ENCODE measurements at regions not wholly inside any gene's neighbourhood (a gene's known extent, or its start where the extent isn't known, plus 50 kb on each side); places are given as distances from the start of the nearest gene placed in this dataset.

DNA sequence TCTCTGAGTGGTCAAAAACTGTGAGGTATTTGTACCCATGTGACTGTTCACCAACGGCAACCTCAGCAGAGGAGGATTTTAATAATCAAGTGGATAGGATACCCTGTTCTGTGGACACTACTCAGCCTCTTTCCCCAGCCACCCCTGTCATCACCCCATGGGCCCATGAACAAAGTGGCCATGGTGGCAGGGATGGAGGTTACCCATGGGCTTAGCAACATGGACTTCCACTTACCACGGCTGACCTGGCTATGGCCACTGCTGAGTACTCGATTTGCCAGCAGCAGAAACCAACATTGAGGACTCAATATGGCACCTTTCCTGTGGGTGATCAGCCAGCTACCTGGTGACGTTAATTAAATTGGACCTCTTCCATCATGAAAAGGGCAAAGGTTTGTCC lies 1782.7 kb downstream of the PLA2G4A start:
- H3K9me3 ChIP-seq (ENCODE audit: low read length), result no peaks in the 10 kb centered on the region
- H2AFZ ChIP-seq (ENCODE audit: low read depth, low read length), result no peak overlapping the region
- no peak overlapping the region for H3K4me2 ChIP-seq (ENCODE audit: low read length)
- no peaks in the 10 kb centered on the region for H3K9me2 ChIP-seq (ENCODE audit: insufficient read depth, low read length)
- H3K27me3 ChIP-seq (ENCODE audit: insufficient read depth, low read depth, low read length), result no peaks in the 10 kb centered on the region
- H3F3A ChIP-seq (ENCODE audit: insufficient read depth, low read length, poor library complexity, severe bottlenecking), result no peaks in the 10 kb centered on the region
- no peak overlapping the region for H3K9ac ChIP-seq (ENCODE audit: low read length)
- no peaks in the 10 kb centered on the region for H3K79me2 ChIP-seq (replicated peaks; ENCODE audit: insufficient read depth, low read length)
- H4K20me1 ChIP-seq (ENCODE audit: insufficient read depth), result no peaks in the 10 kb centered on the region
- H3K27ac ChIP-seq (ENCODE audit: low read length), result no peak overlapping the region
- TF ChIP-seq EP300 (conservative IDR thresholded peaks at IDR 0.05; ENCODE audit: poor library complexity, severe bottlenecking) (no peak), MXI1 (conservative IDR thresholded peaks at IDR 0.05; ENCODE audit: poor library complexity, severe bottlenecking) (no peak), TAF1 (IDR thresholded peaks at IDR 0.05; ENCODE audit: low read depth) (no peak), SMC3 (conservative IDR thresholded peaks at IDR 0.05; ENCODE audit: poor library complexity) (no peak), POLR2AphosphoS5 (IDR thresholded peaks at IDR 0.05) (no peak), EZH2 (IDR thresholded peaks at IDR 0.05; ENCODE audit: borderline replicate concordance, insufficient read depth, low read length, poor library complexity, severe bottlenecking) (no peak), RAD21 (conservative IDR thresholded peaks at IDR 0.05) (no peak)
- TF ChIP-seq, protein P1, sequence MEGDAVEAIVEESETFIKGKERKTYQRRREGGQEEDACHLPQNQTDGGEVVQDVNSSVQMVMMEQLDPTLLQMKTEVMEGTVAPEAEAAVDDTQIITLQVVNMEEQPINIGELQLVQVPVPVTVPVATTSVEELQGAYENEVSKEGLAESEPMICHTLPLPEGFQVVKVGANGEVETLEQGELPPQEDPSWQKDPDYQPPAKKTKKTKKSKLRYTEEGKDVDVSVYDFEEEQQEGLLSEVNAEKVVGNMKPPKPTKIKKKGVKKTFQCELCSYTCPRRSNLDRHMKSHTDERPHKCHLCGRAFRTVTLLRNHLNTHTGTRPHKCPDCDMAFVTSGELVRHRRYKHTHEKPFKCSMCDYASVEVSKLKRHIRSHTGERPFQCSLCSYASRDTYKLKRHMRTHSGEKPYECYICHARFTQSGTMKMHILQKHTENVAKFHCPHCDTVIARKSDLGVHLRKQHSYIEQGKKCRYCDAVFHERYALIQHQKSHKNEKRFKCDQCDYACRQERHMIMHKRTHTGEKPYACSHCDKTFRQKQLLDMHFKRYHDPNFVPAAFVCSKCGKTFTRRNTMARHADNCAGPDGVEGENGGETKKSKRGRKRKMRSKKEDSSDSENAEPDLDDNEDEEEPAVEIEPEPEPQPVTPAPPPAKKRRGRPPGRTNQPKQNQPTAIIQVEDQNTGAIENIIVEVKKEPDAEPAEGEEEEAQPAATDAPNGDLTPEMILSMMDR (IDR thresholded peaks at IDR 0.05; ENCODE audit: poor library complexity, severe bottlenecking), result no peak
- TF ChIP-seq, protein P2, sequence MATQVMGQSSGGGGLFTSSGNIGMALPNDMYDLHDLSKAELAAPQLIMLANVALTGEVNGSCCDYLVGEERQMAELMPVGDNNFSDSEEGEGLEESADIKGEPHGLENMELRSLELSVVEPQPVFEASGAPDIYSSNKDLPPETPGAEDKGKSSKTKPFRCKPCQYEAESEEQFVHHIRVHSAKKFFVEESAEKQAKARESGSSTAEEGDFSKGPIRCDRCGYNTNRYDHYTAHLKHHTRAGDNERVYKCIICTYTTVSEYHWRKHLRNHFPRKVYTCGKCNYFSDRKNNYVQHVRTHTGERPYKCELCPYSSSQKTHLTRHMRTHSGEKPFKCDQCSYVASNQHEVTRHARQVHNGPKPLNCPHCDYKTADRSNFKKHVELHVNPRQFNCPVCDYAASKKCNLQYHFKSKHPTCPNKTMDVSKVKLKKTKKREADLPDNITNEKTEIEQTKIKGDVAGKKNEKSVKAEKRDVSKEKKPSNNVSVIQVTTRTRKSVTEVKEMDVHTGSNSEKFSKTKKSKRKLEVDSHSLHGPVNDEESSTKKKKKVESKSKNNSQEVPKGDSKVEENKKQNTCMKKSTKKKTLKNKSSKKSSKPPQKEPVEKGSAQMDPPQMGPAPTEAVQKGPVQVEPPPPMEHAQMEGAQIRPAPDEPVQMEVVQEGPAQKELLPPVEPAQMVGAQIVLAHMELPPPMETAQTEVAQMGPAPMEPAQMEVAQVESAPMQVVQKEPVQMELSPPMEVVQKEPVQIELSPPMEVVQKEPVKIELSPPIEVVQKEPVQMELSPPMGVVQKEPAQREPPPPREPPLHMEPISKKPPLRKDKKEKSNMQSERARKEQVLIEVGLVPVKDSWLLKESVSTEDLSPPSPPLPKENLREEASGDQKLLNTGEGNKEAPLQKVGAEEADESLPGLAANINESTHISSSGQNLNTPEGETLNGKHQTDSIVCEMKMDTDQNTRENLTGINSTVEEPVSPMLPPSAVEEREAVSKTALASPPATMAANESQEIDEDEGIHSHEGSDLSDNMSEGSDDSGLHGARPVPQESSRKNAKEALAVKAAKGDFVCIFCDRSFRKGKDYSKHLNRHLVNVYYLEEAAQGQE (IDR thresholded peaks at IDR 0.05; ENCODE audit: borderline replicate concordance), result no peak
- H3K36me3 ChIP-seq (ENCODE audit: insufficient read depth, low read length), result no peaks in the 10 kb centered on the region
- H3K4me3 ChIP-seq (ENCODE audit: low read length), result no peak overlapping the region

DNA sequence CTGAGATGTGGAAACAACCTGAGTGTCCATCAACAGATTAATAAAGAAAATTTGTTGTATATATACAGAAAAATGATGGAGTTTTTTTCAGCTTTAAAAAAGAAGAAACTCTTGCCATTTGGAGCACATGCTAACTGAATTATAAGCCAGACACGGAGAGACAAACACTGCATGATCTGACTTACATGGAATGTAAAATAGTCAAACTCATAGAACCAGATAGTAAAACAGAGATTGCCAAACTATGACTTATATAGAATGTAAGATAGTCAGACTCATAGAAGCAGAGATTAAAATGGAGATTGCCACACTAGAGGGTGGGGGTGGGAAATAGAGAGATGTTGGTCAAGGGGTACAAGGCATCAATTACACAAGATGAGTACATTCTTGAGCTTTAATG lies 1786.6 kb downstream of the PLA2G4A start:
- TF ChIP-seq, protein P2 (IDR thresholded peaks at IDR 0.05; ENCODE audit: borderline replicate concordance), result no peak
- no peak for TF ChIP-seq MXI1 (conservative IDR thresholded peaks at IDR 0.05; ENCODE audit: poor library complexity, severe bottlenecking)
- no peak for TF ChIP-seq POLR2AphosphoS5 (IDR thresholded peaks at IDR 0.05)
- TF ChIP-seq, protein P1 (IDR thresholded peaks at IDR 0.05; ENCODE audit: poor library complexity, severe bottlenecking), result no peak
- TF ChIP-seq RAD21 (conservative IDR thresholded peaks at IDR 0.05), result no peak
- TF ChIP-seq SMC3 (conservative IDR thresholded peaks at IDR 0.05; ENCODE audit: poor library complexity), result no peak
- Histone ChIP-seq H3F3A (ENCODE audit: insufficient read depth, low read length, poor library complexity, severe bottlenecking) (no peaks in the 10 kb centered on the region), H3K4me2 (ENCODE audit: low read length) (no peak overlapping the region), H3K27me3 (ENCODE audit: insufficient read depth, low read depth, low read length) (no peaks in the 10 kb centered on the region), H4K20me1 (ENCODE audit: insufficient read depth) (no peaks in the 10 kb centered on the region), H3K27ac (ENCODE audit: low read length) (no peak overlapping the region), H3K9me2 (ENCODE audit: insufficient read depth, low read length) (no peaks in the 10 kb centered on the region), H3K79me2 (replicated peaks; ENCODE audit: insufficient read depth, low read length) (no peaks in the 10 kb centered on the region), H3K36me3 (ENCODE audit: insufficient read depth, low read length) (no peaks in the 10 kb centered on the region), H3K4me3 (ENCODE audit: low read length) (no peak overlapping the region), H2AFZ (ENCODE audit: low read depth, low read length) (no peak overlapping the region), H3K9me3 (ENCODE audit: low read length) (no peaks in the 10 kb centered on the region), H3K9ac (ENCODE audit: low read length) (no peak overlapping the region)
